SJSA1 (cell line): ENCODE measurements at regions not wholly inside any gene's neighbourhood (a gene's known extent, or its start where the extent isn't known, plus 50 kb on each side); places are given as distances from the start of the nearest gene placed in this dataset.

Source experiments
- DNase-seq, 2 experiments: peaks; one replicate each; pipeline ENCODE4 v3.0.0-alpha.2; 2015 to 2020; ENCODE audit warnings: low spot score in 2 of 2, low read depth in 1 of 2
- H3K27ac ChIP-seq: fragments of 250-450 bp; sonication (Bioruptor Pico); 2 replicates; pipeline ENCODE4 v1.5.1; 2020; ENCODE audit warnings: mild to moderate bottlenecking, moderate library complexity
- H3K27me3 ChIP-seq: fragments of 250-450 bp; sonication (Bioruptor Pico); replicated peaks from 2 replicates; pipeline ENCODE4 v1.5.1; 2020; ENCODE audit warnings: mild to moderate bottlenecking, moderate library complexity
- H3K36me3 ChIP-seq: fragments of 250-450 bp; sonication (Bioruptor Pico); 2 replicates; pipeline ENCODE4 v1.5.1; 2020; ENCODE audit warnings: mild to moderate bottlenecking
- H3K4me1 ChIP-seq: fragments of 250-450 bp; sonication (Bioruptor Pico); replicated peaks from 2 replicates; pipeline ENCODE4 v1.6.1; 2021; ENCODE audit warnings: mild to moderate bottlenecking
- H3K4me3 ChIP-seq: fragments of 250-450 bp; sonication (Bioruptor Pico); 2 replicates; pipeline ENCODE4 v1.5.1; 2020; ENCODE audit warnings: mild to moderate bottlenecking
- H3K9me3 ChIP-seq: fragments of 250-450 bp; sonication (Bioruptor Pico); replicated peaks from 2 replicates; pipeline ENCODE4 v1.5.1; 2020; ENCODE audit warnings: mild to moderate bottlenecking

DNA sequence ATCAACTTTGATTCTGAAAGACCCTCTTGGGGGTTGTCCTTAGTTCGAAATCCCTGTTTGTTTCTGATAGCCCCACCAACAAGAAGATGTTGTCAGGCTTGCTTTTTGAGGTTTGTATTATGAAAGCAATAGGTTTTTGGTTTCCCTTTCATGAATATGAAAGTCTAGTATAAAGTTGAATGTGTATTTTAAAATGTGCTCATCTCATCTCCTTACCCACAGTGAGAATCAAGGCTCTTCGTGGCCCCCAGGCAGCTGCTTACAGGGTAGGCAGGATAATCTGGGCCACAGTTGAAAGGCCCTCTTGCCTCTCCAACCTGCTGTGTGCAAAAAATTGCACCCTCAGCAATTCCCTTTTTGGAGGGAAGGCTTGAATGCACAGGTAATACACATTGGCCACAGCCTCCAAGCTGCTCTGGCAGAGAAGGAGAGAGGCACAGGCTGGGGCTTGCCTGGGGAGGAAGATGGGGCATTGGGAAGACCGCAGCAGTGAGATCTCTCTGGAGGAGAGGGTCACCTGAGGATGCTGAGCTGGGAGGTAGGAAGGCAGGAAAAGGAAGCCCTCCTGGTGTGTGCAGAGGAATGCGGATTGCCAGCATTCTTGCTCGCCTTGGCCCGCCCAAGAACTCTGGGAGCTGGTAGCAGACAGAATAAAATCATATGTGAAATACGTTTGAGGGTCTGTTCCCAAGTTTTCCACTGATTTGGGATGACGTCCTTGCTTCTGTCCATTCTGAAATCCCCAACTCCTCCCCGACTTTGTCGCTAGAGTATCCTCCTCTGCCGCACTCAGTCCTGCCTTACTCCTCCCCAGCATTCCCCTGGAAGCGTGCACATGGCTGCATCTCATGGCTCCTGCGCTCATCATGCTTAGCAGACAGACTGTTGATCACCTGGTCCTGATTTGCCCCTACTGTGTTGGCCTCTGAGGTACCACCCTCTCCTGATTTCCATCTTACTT is 196.4 kb downstream of the RPLP1 start:
- Histone ChIP-seq H3K36me3 (no peaks in the 10 kb centered on the region), H3K4me3 (no peak overlapping the region), H3K9me3 (0 out of 2 replicates have a peak, but pooled peaks cover 3% of the 10 kb centered on the region), H3K27ac (no peak overlapping the region), H3K4me1 (peaks cover 6% of the 10 kb centered on the region; the same call in 1 of the 2 replicates), H3K27me3 (0 out of 2 replicates have a peak, but pooled peaks cover 2% of the 10 kb centered on the region)
- DNase-seq, result peak in 1 of 2 experiments; percentile 31

DNA sequence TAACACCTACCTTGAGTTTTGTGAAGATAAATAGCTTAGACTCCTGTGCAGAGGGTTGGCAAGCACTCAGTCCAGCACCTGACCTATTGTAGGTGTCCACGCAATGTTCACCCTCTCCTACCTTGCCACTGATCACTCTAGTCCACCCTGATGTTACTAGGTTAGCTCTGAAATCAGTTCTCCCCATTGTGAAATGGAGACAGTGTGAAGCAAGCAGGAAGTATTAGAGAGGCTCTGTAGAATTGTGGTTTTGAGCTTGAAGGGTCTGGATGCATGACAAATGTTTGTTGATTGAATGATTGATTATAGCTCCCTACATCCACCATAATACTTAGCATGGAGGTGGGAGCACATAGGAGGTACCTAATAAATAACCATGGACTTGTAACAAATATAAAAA is 199.7 kb downstream of the RPLP1 start:
- Histone ChIP-seq H3K27me3 (0 out of 2 replicates have a peak, but pooled peaks cover 2% of the 10 kb centered on the region), H3K4me3 (no peak overlapping the region), H3K27ac (no peak overlapping the region), H3K4me1 (peaks cover 6% of the 10 kb centered on the region; the same call in 1 of the 2 replicates), H3K36me3 (no peaks in the 10 kb centered on the region), H3K9me3 (0 out of 2 replicates have a peak, but pooled peaks cover 3% of the 10 kb centered on the region)
- DNase-seq, result no peak

DNA sequence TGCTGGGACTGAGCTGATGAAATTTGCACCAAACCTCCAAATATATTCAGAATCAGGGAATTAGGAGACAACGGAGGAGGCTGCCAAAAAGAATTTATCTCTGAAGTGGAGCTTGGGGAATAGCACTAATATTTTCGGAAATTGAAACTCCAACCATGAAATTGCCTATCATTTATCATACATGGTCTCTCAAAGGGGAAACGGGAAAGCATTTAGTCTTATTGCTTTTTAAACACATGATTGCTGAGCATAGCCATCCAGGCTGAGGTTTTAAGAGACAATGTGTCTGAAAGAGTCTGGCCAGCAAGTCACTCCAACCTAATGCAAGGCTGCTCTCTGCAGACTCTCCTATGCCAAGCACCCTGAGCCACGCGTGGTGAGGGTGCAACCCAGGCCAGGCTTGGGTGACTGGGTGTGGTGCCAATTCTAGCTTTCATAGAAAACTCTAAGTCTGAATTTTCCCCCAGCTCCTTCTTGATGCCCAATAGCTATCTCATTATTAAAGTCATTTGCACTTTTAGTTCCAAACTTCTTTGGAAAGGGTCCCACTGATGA is 200.2 kb downstream of the RPLP1 start:
- H3K9me3 ChIP-seq, result 0 out of 2 replicates have a peak, but pooled peaks cover 3% of the 10 kb centered on the region
- H3K4me1 ChIP-seq, result peaks cover 6% of the 10 kb centered on the region; the same call in 1 of the 2 replicates
- 0 out of 2 replicates have a peak, but pooled peaks cover 2% of the 10 kb centered on the region for H3K27me3 ChIP-seq
- H3K4me3 ChIP-seq, result no peak overlapping the region
- no peak overlapping the region for H3K27ac ChIP-seq
- no peaks in the 10 kb centered on the region for H3K36me3 ChIP-seq
- peak in 1 of 2 experiments; percentile 28 for DNase-seq

DNA sequence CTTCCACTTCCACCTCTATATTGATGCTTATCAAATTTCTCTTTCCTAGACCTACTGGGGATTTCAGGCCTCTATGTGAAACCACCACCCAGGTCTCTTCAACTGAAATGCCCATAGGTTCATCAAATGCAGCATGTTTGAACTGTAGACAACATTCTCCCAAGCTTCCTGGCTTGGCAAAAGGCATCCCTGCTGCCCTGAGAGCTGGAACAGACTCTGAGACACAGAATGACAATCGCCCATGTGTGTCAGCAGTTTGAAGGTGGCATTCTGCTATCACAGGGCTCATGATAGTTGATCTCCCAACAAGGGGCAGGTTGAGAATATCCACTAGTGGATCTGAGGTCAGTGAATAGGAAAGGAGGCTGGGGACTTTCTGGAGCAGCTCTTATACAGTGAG is 200.7 kb downstream of the RPLP1 start:
- peak in 1 of 2 experiments; percentile 22 for DNase-seq
- Histone ChIP-seq H3K27me3 (0 out of 2 replicates have a peak, but pooled peaks cover 2% of the 10 kb centered on the region), H3K36me3 (no peaks in the 10 kb centered on the region), H3K27ac (no peak overlapping the region), H3K4me3 (no peak overlapping the region), H3K9me3 (0 out of 2 replicates have a peak, but pooled peaks cover 3% of the 10 kb centered on the region), H3K4me1 (peaks cover 6% of the 10 kb centered on the region; the same call in 1 of the 2 replicates)

DNA sequence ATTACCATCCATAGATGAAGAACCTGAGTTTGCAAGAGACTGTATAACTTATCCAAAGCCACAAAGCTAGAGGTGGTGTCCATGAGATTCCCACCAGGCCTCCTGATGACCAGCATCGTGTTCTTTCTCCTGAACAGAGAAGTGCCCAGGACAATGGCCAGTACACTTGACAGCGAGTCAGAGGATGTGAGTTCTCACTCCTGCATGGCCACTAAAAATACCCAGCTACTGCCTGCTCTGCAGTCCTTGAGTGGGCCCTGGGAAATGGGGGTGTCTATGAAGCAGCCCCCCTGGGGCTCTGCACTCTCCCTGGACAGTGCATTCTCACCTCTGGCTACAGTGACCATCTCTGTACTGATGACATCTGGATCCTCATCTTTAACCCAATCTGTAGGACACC is 201.2 kb downstream of the RPLP1 start:
- Histone ChIP-seq H3K4me3 (no peak overlapping the region), H3K27ac (no peak overlapping the region), H3K36me3 (no peaks in the 10 kb centered on the region), H3K27me3 (0 out of 2 replicates have a peak, but pooled peaks cover 2% of the 10 kb centered on the region), H3K4me1 (peaks cover 1% of the 10 kb centered on the region; the same call in 1 of the 2 replicates), H3K9me3 (0 out of 2 replicates have a peak, but pooled peaks cover 3% of the 10 kb centered on the region)
- DNase-seq, result peak in 1 of 2 experiments; percentile 25

DNA sequence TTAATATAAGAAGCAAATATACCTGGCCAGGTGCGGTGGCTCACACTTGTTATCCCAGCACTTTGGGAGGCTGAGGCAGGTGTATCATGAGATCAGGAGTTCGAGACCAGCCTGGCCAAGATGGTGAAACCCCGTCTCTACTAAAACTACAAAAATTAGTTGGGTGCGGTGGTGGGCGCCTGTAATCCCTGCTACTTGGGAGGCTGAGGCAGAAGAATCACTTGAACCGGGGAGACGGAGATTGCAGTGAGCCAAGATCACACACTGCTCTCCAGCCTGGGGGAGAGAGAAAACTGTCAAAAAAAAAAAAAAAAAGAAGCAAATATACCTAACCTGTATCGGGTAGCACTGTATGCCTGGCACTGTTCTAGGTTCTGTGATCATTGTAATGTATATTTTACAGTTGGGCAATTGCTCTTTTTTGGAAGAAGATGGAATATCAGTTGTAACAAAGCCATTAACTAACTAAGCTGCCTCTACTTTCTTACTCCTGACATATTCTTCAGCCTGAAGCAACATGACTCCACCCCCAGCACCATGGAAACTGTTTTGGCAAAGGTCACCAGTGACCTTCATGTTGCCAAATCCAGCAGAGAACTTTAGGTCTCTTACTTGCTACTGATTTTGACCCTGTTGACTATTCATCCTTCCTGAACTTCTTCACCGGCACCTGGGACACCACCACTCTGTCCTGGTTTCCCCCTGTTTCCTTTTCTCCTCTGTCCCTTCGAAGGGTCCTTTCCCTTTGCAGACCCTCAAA is 203.8 kb downstream of the RPLP1 start:
- no peaks in the 10 kb centered on the region for H3K9me3 ChIP-seq
- no peak overlapping the region for H3K27ac ChIP-seq
- no peaks in the 10 kb centered on the region for H3K27me3 ChIP-seq
- H3K4me1 ChIP-seq, result no peaks in the 10 kb centered on the region
- H3K36me3 ChIP-seq, result no peaks in the 10 kb centered on the region
- no peak overlapping the region for H3K4me3 ChIP-seq
- DNase-seq, result peak in 1 of 2 experiments; percentile 8

DNA sequence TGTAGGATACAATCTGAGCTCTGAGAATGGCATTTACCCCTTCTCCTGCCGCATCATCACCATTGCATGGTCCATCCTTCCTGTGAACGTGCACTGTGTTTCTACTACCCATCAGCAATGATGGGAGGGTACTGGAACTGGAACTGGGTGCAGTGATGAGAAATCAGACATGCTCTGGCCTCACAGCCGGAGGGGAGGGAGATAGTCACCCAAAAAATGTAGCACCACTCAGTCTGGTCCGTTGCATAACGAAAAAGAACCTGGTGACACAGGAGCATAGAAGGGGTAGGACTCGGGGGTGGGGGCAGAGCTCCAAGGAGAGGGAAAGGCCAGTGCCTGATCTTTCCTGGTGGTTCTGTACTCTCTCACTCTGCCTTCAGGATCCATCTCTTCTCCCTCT is 205.0 kb downstream of the RPLP1 start:
- no peaks in the 10 kb centered on the region for H3K27me3 ChIP-seq
- peak in 1 of 2 experiments; percentile 19 for DNase-seq

DNA sequence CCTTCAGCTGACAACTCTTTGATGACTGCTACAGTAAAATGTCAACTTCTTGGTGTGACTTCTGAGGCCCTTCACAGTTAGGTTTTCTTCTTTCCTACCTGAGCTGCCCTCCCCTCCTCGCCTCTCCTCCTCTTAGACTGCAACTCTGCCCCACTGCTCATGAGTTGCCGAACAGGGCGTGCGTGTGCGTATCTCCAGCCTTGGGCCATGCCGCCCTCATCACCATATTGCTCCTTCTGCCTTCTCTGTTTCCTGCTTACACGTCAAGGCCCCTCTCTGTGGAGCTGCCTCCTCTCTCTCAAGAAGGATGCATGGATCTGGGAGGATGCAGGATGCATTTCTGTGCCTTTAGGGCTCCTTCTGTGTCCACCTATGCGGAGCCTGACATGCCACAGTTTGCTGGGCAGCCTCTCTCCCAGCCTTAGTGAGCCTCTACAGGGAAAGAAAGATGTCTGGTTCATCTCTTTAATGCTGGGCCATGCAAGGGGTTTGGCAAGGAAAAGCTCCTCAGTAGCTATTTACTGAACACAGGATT is 205.9 kb downstream of the RPLP1 start:
- DNase-seq, result peak in 1 of 2 experiments; percentile 29
- Histone ChIP-seq H3K27ac (no peak overlapping the region), H3K36me3 (no peaks in the 10 kb centered on the region), H3K4me1 (no peaks in the 10 kb centered on the region), H3K9me3 (no peaks in the 10 kb centered on the region), H3K27me3 (no peaks in the 10 kb centered on the region), H3K4me3 (no peak overlapping the region)

More for the DNA sequence above, 205.0 kb downstream of the RPLP1 start:
- Histone ChIP-seq H3K4me1 (no peaks in the 10 kb centered on the region), H3K27ac (no peak overlapping the region), H3K4me3 (no peak overlapping the region), H3K9me3 (no peaks in the 10 kb centered on the region), H3K36me3 (no peaks in the 10 kb centered on the region)

DNA sequence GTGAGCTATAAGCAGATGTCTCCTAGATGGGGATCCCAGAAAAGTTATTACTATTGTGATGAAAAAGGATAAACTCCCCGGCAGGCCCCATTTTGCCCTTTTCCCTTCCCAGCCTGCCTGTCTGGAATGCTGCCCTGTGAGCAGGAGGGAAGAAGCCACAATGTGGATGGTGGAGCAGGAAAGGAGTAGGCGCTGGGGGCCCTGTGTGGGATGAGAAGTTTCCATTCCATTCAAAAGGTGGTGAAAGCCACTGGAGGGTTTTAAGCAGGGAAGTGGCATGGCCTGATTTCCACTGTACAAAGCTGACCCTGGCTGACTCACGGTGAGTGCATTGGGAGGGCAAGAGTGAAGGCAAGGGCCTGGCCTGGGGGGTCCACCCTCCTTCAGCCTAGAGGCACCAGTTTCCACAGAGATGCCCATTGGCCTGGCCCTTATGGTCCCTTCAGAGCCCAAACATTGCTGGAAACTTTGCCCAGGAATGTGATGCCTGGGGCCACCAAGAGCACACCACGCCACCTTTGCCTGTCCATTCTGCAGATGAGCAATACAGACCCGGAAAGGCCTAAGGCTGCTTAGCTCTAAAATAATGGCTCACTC is 206.9 kb downstream of the RPLP1 start:
- no peaks in the 10 kb centered on the region for H3K4me1 ChIP-seq
- no peaks in the 10 kb centered on the region for H3K9me3 ChIP-seq
- H3K36me3 ChIP-seq, result no peaks in the 10 kb centered on the region
- no peaks in the 10 kb centered on the region for H3K27me3 ChIP-seq
- H3K4me3 ChIP-seq, result no peak overlapping the region
- peak in 1 of 2 experiments; percentile 30 for DNase-seq
- H3K27ac ChIP-seq, result no peak overlapping the region

DNA sequence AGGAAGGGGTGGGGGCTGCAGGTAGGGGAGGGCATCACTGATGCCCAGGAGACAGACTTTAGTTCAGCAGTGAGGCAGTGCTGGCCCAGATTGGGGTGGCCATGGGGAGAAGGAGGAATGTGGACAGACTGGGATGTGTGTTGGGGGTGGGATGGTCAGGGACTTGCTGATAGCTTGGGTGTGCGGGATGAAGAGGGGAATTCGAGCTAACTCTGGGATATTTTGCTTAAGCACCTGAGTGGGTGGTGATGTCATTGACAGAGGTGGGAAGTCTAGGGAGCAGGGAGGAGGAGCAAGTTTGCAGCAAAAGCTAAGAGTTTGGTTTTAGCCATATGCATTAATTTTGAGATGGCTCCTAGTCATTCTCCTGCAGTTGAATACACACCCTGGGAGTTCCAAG is 207.5 kb downstream of the RPLP1 start:
- H3K9me3 ChIP-seq, result no peaks in the 10 kb centered on the region
- H3K27me3 ChIP-seq, result no peaks in the 10 kb centered on the region
- H3K4me3 ChIP-seq, result no peak overlapping the region
- no peak overlapping the region for H3K27ac ChIP-seq
- no peaks in the 10 kb centered on the region for H3K36me3 ChIP-seq
- H3K4me1 ChIP-seq, result no peaks in the 10 kb centered on the region
- DNase-seq, result no peak

DNA sequence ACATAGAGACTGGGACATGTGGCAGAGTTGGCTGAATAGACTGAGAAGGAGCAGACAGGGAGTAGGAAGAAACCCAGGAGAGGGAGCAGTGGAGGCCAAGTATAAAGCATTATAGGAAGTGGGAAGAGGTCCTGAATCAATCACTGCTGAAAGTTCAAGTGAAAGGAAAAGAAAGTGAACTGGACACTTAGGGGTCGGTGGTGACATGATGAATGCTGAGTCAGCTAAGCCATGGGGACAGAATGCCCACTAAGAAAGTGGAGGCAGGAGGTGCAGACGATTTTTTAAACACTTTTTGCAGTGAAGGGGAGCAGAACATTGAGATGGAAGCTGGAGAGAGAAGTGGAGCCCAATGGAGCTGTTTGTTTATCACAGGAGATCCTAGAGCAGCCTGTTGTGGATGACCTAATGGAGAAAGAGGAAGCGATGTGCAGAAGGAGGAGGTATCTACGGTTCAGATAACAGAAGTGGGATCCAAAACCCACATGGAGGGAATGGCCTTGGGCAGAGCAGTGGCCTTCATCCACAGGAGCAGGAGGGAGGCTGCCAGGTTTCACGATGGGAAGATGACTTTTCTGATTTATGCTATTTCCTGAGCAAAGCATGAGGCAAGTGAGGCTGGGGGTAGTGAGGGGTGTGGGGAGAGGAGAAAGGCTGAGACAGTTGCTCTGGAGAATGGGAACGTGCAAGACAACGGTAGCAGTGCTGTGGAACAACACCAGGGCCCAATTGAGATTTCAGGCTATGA is 208.2 kb downstream of the RPLP1 start:
- no peaks in the 10 kb centered on the region for H3K9me3 ChIP-seq
- H3K27me3 ChIP-seq, result no peaks in the 10 kb centered on the region
- peak in 1 of 2 experiments; percentile 20 for DNase-seq
- no peak overlapping the region for H3K27ac ChIP-seq
- no peak overlapping the region for H3K4me3 ChIP-seq
- no peaks in the 10 kb centered on the region for H3K36me3 ChIP-seq
- H3K4me1 ChIP-seq, result no peaks in the 10 kb centered on the region

DNA sequence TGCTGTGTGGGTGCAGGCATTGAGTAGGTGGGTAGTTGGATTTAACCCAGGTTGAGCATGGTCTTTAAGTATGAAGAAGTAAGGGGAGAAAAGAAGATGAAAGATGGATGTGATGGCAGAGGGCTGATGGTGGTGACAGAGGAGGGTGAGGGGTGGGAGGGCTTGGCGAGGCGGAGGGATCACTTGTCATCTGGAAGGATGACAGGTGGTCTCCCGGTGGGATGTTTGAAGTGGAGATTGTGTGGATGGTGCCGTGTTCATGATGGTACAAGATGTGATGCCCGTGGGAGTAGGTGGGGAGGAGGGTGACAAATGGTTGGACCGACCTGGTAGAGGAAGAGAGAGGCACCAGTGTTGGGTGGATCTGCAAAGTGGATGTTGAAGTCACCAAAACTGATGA is 208.8 kb downstream of the RPLP1 start:
- Histone ChIP-seq H3K27ac (no peak overlapping the region), H3K36me3 (no peaks in the 10 kb centered on the region), H3K4me3 (no peak overlapping the region), H3K4me1 (no peaks in the 10 kb centered on the region), H3K27me3 (no peaks in the 10 kb centered on the region), H3K9me3 (no peaks in the 10 kb centered on the region)
- peak in 1 of 2 experiments; percentile 34 for DNase-seq
